Adipocyte (in vitro differentiated cells): ENCODE measurements at regions not wholly inside any gene's neighbourhood (a gene's known extent, or its start where the extent isn't known, plus 50 kb on each side); places are given as distances from the start of the nearest gene placed in this dataset.

Source experiments
- DNase-seq: peaks from one replicate; pipeline ENCODE4 v3.0.0-alpha.2; 2015; ENCODE audit warnings: low read depth
- H3K27me3 ChIP-seq: replicated peaks from 2 replicates; pipeline ENCODE4 v1.7.0; 2013; ENCODE audit warnings: mild to moderate bottlenecking, low read length, moderate library complexity; ENCODE audit not compliant: control insufficient read depth, insufficient read depth
- H3K36me3 ChIP-seq: 2 replicates; pipeline ENCODE4 v1.7.0; 2013; ENCODE audit warnings: low read length, mild to moderate bottlenecking, moderate library complexity; ENCODE audit not compliant: control insufficient read depth, insufficient read depth, severe bottlenecking
- H3K4me1 ChIP-seq: 2 replicates; pipeline ENCODE4 v1.7.0; 2013; ENCODE audit warnings: mild to moderate bottlenecking, low read length, moderate library complexity; ENCODE audit not compliant: control insufficient read depth, insufficient read depth
- H3K4me3 ChIP-seq: 2 replicates; pipeline ENCODE4 v1.7.0; 2013; ENCODE audit warnings: mild to moderate bottlenecking, low read length, moderate library complexity
- H3K9ac ChIP-seq: 2 replicates; pipeline ENCODE4 v1.7.0; 2013; ENCODE audit warnings: mild to moderate bottlenecking, low read length, moderate library complexity
- H3K9me3 ChIP-seq: 2 replicates; pipeline ENCODE4 v1.7.0; 2013; ENCODE audit warnings: mild to moderate bottlenecking, low read length, moderate library complexity; ENCODE audit not compliant: control insufficient read depth

GRCh38 chr6:95071464-95071863 lies 505.9 kb upstream of the MANEA start:
- DNase-seq, result no peak
- Histone ChIP-seq H3K4me3 (no peak overlapping the region), H3K27me3 (no peaks in the 10 kb centered on the region), H3K4me1 (no peaks in the 10 kb centered on the region), H3K9ac (no peak overlapping the region), H3K36me3 (no peaks in the 10 kb centered on the region), H3K9me3 (no peaks in the 10 kb centered on the region)

- Histone ChIP-seq H3K4me3 (no peak overlapping the region), H3K27me3 (no peaks in the 10 kb centered on the region), H3K9ac (no peak overlapping the region), H3K9me3 (no peaks in the 10 kb centered on the region), H3K36me3 (no peaks in the 10 kb centered on the region), H3K4me1 (no peaks in the 10 kb centered on the region)
- DNase-seq, result no peak
Observed at GRCh38 chr6:95078457-95078856, 498.9 kb upstream of the MANEA start.

GRCh38 chr6:95081231-95081630 lies 496.1 kb upstream of the MANEA start:
- no peak for DNase-seq
- Histone ChIP-seq H3K4me1 (no peaks in the 10 kb centered on the region), H3K27me3 (no peaks in the 10 kb centered on the region), H3K9me3 (no peaks in the 10 kb centered on the region), H3K36me3 (no peaks in the 10 kb centered on the region), H3K9ac (no peak overlapping the region), H3K4me3 (no peak overlapping the region)

- Histone ChIP-seq H3K4me1 (peaks cover under 1% of the 10 kb centered on the region), H3K9me3 (no peaks in the 10 kb centered on the region), H3K36me3 (no peaks in the 10 kb centered on the region), H3K9ac (no peak overlapping the region), H3K4me3 (no peak overlapping the region), H3K27me3 (no peaks in the 10 kb centered on the region)
- no peak for DNase-seq
Observed at GRCh38 chr6:95081949-95082348, 495.4 kb upstream of the MANEA start.

GRCh38 chr6:95083506-95083905 lies 493.8 kb upstream of the MANEA start:
- H3K27me3 ChIP-seq, result no peaks in the 10 kb centered on the region
- H3K9me3 ChIP-seq, result no peaks in the 10 kb centered on the region
- no peak for DNase-seq
- H3K9ac ChIP-seq, result no peak overlapping the region
- no peak overlapping the region for H3K4me3 ChIP-seq
- no peaks in the 10 kb centered on the region for H3K36me3 ChIP-seq
- peaks cover 10% of the 10 kb centered on the region for H3K4me1 ChIP-seq

- no peak overlapping the region for H3K4me3 ChIP-seq
- no peaks in the 10 kb centered on the region for H3K27me3 ChIP-seq
- H3K9ac ChIP-seq, result no peak overlapping the region
- H3K36me3 ChIP-seq, result no peaks in the 10 kb centered on the region
- no peaks in the 10 kb centered on the region for H3K9me3 ChIP-seq
- DNase-seq, result no peak
- peaks cover 10% of the 10 kb centered on the region for H3K4me1 ChIP-seq
Observed at GRCh38 chr6:95084867-95085266, 492.5 kb upstream of the MANEA start.

- peak; percentile 23 for DNase-seq
- peaks cover 10% of the 10 kb centered on the region for H3K4me1 ChIP-seq
Observed at GRCh38 chr6:95087394-95088097, 489.8 kb upstream of the MANEA start.

GRCh38 chr6:95091823-95092436 lies 485.4 kb upstream of the MANEA start:
- no peaks in the 10 kb centered on the region for H3K27me3 ChIP-seq
- peak; percentile 73 for DNase-seq

More at GRCh38 chr6:95087394-95088097, 489.8 kb upstream of the MANEA start:
- Histone ChIP-seq H3K4me3 (peak overlapping the region; percentile 50), H3K36me3 (no peaks in the 10 kb centered on the region), H3K9me3 (no peaks in the 10 kb centered on the region), H3K27me3 (no peaks in the 10 kb centered on the region), H3K9ac (no peak overlapping the region)

GRCh38 chr6:95093154-95093553 lies 484.2 kb upstream of the MANEA start:
- no peak for DNase-seq
- H3K9me3 ChIP-seq, result no peaks in the 10 kb centered on the region
- H3K36me3 ChIP-seq, result no peaks in the 10 kb centered on the region
- no peak overlapping the region for H3K9ac ChIP-seq
- H3K4me3 ChIP-seq, result no peak overlapping the region
- H3K4me1 ChIP-seq, result peaks cover 8% of the 10 kb centered on the region
- H3K27me3 ChIP-seq, result no peaks in the 10 kb centered on the region

More at GRCh38 chr6:95091823-95092436, 485.4 kb upstream of the MANEA start:
- Histone ChIP-seq H3K4me1 (peaks cover 19% of the 10 kb centered on the region), H3K36me3 (no peaks in the 10 kb centered on the region), H3K9ac (peak overlapping the region; percentile 26), H3K4me3 (peak overlapping the region; percentile 76), H3K9me3 (no peaks in the 10 kb centered on the region)

- Histone ChIP-seq H3K27me3 (no peaks in the 10 kb centered on the region), H3K4me1 (peaks cover 8% of the 10 kb centered on the region), H3K4me3 (peak overlapping the region; percentile 43), H3K9me3 (no peaks in the 10 kb centered on the region), H3K36me3 (no peaks in the 10 kb centered on the region), H3K9ac (no peak overlapping the region)
- DNase-seq, result peak; percentile 15
Observed at GRCh38 chr6:95094751-95095663, 482.3 kb upstream of the MANEA start.

- H3K4me3 ChIP-seq, result no peak overlapping the region
- H3K9me3 ChIP-seq, result no peaks in the 10 kb centered on the region
- DNase-seq, result no peak
- no peak overlapping the region for H3K9ac ChIP-seq
- H3K36me3 ChIP-seq, result no peaks in the 10 kb centered on the region
- H3K4me1 ChIP-seq, result peaks cover 8% of the 10 kb centered on the region
- no peaks in the 10 kb centered on the region for H3K27me3 ChIP-seq
Observed at GRCh38 chr6:95095855-95096254, 481.5 kb upstream of the MANEA start.
